Endothelial cell of umbilical vein (primary cell): ENCODE measurements at regions not wholly inside any gene's neighbourhood (a gene's known extent, or its start where the extent isn't known, plus 50 kb on each side); places are given as distances from the start of the nearest gene placed in this dataset.

Experiments
- BruUV-seq: library from RNA; stranded (reverse); fragments of 400-500 nt; replicated peaks from 2 replicates; lab custom pipeline; 2021; lab: Mats Ljungman, UMichigan
- CTCF ChIA-PET: fragments of 300-600, 350-600 bp; sonication (Branson Sonifier 250); formaldehyde crosslinking; loops from one replicate; lab custom pipeline; 2021; ENCODE audit warnings: antibody characterized with exemption, inconsistent platforms; lab: Charles Lee
- POLR2A ChIA-PET: fragments of 300-600, 350-600 bp; sonication (Branson Sonifier 250); formaldehyde crosslinking; loops from one replicate; lab custom pipeline; 2021; ENCODE audit warnings: antibody characterized with exemption, inconsistent platforms; lab: Charles Lee
- DNase-seq: peaks from one replicate; pipeline ENCODE4 v3.0.0-alpha.2; 2011; ENCODE audit warnings: low read depth, low spot score
- FAIRE-seq: peaks from 2 replicates; lab custom pipeline; 2011; peaks lifted over from hg19 to GRCh38; lab: Jason Lieb, UNC
- H2AFZ ChIP-seq: 2 replicates; pipeline ENCODE4 v1.6.0; 2012; ENCODE audit warnings: low read depth, low read length, control low read depth, inconsistent platforms
- H3K27ac ChIP-seq: 2 replicates; pipeline ENCODE4 v1.5.1; 2011; ENCODE audit warnings: low read depth, mild to moderate bottlenecking, control low read depth, low read length, moderate library complexity; ENCODE audit not compliant: insufficient read depth
- H3K27me3 ChIP-seq, 2 experiments: 2 replicates each; pipeline versions ENCODE4 v1.6.0 to v1.6.1; 2011; ENCODE audit warnings: low read length in 2 of 2, mixed read lengths in 1 of 2; ENCODE audit not compliant: control insufficient read depth in 2 of 2, insufficient read depth in 2 of 2
- H3K36me3 ChIP-seq, 2 experiments: 2 replicates in 1 of 2; 3 replicates in 1 of 2; pipeline ENCODE4 v1.5.1; 2011; ENCODE audit warnings: low read length in 2 of 2, mild to moderate bottlenecking in 1 of 2, moderate library complexity in 1 of 2; ENCODE audit not compliant: control insufficient read depth in 2 of 2, insufficient read depth in 2 of 2; ENCODE audit errors: extremely low read depth in 1 of 2
- H3K4me1 ChIP-seq: 3 replicates; pipeline ENCODE4 v1.5.1; 2011; ENCODE audit warnings: mild to moderate bottlenecking, low read length; ENCODE audit not compliant: control insufficient read depth, insufficient read depth; ENCODE audit errors: extremely low read depth
- H3K4me2 ChIP-seq: 2 replicates; pipeline ENCODE4 v1.6.1; 2011; ENCODE audit warnings: low read length, control low read depth, mixed read lengths; ENCODE audit not compliant: insufficient read depth
- H3K4me3 ChIP-seq, 3 experiments: fragments of 200-600 bp in 1 of 3; sonication (generic), shearing (Covaris generic) in 1 of 3; replicated peaks in 1 of 3; 2 replicates each; pipeline ENCODE4 v1.5.1; 2011 to 2016; ENCODE audit warnings: control low read depth in 3 of 3, low read length in 3 of 3, mild to moderate bottlenecking in 2 of 3, inconsistent platforms in 1 of 3, low read depth in 1 of 3, moderate library complexity in 1 of 3; ENCODE audit not compliant: insufficient read depth in 1 of 3
- H3K79me2 ChIP-seq: 2 replicates; pipeline ENCODE4 v1.6.0; 2012; ENCODE audit warnings: low read length, inconsistent platforms; ENCODE audit not compliant: control insufficient read depth, insufficient read depth
- H3K9ac ChIP-seq: replicated peaks from 2 replicates; pipeline ENCODE3; 2011; ENCODE audit warnings: low read length, control low read depth; ENCODE audit not compliant: insufficient read depth; ENCODE audit errors: extremely low read depth
- H3K9me1 ChIP-seq: replicated peaks from 3 replicates; pipeline ENCODE4 v1.6.0; 2011; ENCODE audit warnings: mild to moderate bottlenecking, low read length; ENCODE audit not compliant: control insufficient read depth, insufficient read depth; ENCODE audit errors: extremely low read depth
- H3K9me3 ChIP-seq: replicated peaks from 2 replicates; pipeline ENCODE4 v1.5.1; 2012; ENCODE audit warnings: low read length, inconsistent platforms; ENCODE audit not compliant: control insufficient read depth, insufficient read depth
- H4K20me1 ChIP-seq: replicated peaks from 2 replicates; pipeline ENCODE3; 2011; ENCODE audit warnings: mild to moderate bottlenecking, low read length; ENCODE audit not compliant: control insufficient read depth, insufficient read depth; ENCODE audit errors: extremely low read depth
- FOS ChIP-seq: IDR thresholded peaks from 2 replicates; pipeline ENCODE4 v1.6.1; 2011; ENCODE audit warnings: mild to moderate bottlenecking, low read length, moderate library complexity, borderline replicate concordance; ENCODE audit not compliant: insufficient read depth
- GATA2 ChIP-seq: IDR thresholded peaks from 2 replicates; pipeline ENCODE4 v1.7.0; 2011; ENCODE audit warnings: low read depth, mild to moderate bottlenecking, moderate library complexity, mixed read lengths, low read length; ENCODE audit not compliant: insufficient read length, insufficient read depth
- MYC ChIP-seq: IDR thresholded peaks from one replicate; pipeline ENCODE4 v1.6.1; 2011; ENCODE audit warnings: mild to moderate bottlenecking, low read depth, low read length
- POLR2AphosphoS5 ChIP-seq: IDR thresholded peaks from 2 replicates; pipeline ENCODE4 v1.6.1; 2012; ENCODE audit warnings: low read depth, mild to moderate bottlenecking, control low read depth, low read length, moderate library complexity; ENCODE audit not compliant: insufficient read depth
- dilution Hi-C: fragments of 300-500 bp; cut with MboI; formaldehyde crosslinking; loops from one replicate; pipeline ENCODE4 v1.15.0; 2019; ENCODE audit warnings: low sequenced_read_pairs; ENCODE audit not compliant: extremely low pct_ligation_motif_present
- intact Hi-C: fragments of 100-400 bp; cut with micrococcal nuclease; formaldehyde crosslinking; loops from one replicate; pipeline ENCODE4 v1.10.0; 2022
- TF ChIP-seq, protein P1 (sequence below), 2 donors: IDR thresholded peaks; 1 replicate in 1 of 2; 2 replicates in 1 of 2; pipeline ENCODE4 v1.5.1; 2011; ENCODE audit warnings: low read length in 2 of 2, mild to moderate bottlenecking in 2 of 2, moderate library complexity in 2 of 2, control low read depth in 1 of 2, inconsistent platforms in 1 of 2, low read depth in 1 of 2; ENCODE audit not compliant: insufficient read depth in 1 of 2; ENCODE audit errors: extremely low read depth in 1 of 2

DNA sequence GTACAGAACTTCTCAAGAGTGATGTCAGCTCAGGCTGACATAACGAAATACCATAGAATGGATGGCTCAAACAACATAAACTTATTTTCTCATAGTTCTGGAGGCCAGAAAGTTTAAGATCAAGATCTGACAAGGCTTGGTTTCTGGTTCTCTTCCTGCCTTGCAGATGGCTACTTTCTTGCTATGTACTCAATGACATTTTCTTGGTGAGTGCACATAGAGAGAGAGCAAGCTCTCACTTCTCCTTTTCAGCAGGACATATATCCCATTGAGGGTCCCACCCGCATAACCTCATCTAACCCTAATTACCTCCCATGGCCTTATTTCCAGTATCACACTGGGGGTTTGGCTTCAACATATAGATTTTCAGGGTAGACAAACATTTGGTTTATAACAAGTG lies 1072.1 kb downstream of the PLOD2 start:
- no peaks in the 10 kb centered on the region for H4K20me1 ChIP-seq
- ChIA-PET POLR2A (no interaction called here), CTCF (no interaction called here)
- no peak overlapping the region for H3K9ac ChIP-seq
- intact Hi-C loops (no loop called here), dilution Hi-C loops (no loop called here)
- TF ChIP-seq MYC (no peak), FOS (no peak)
- TF ChIP-seq, protein P1, sequence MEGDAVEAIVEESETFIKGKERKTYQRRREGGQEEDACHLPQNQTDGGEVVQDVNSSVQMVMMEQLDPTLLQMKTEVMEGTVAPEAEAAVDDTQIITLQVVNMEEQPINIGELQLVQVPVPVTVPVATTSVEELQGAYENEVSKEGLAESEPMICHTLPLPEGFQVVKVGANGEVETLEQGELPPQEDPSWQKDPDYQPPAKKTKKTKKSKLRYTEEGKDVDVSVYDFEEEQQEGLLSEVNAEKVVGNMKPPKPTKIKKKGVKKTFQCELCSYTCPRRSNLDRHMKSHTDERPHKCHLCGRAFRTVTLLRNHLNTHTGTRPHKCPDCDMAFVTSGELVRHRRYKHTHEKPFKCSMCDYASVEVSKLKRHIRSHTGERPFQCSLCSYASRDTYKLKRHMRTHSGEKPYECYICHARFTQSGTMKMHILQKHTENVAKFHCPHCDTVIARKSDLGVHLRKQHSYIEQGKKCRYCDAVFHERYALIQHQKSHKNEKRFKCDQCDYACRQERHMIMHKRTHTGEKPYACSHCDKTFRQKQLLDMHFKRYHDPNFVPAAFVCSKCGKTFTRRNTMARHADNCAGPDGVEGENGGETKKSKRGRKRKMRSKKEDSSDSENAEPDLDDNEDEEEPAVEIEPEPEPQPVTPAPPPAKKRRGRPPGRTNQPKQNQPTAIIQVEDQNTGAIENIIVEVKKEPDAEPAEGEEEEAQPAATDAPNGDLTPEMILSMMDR (IDR thresholded peaks at IDR 0.05; ENCODE audit: extremely low read depth in 1 of 2, insufficient read depth in 1 of 2, low read depth in 1 of 2, low read length in 2 of 2): no peak
- no peaks in the 10 kb centered on the region for H3K4me1 ChIP-seq
- no peak overlapping the region for H3K27ac ChIP-seq
- no TSS peak for BruUV-seq
- H3K4me2 ChIP-seq: no peak overlapping the region
- DNase-seq: no peak
- H3K9me1 ChIP-seq: no peaks in the 10 kb centered on the region
- H3K79me2 ChIP-seq: no peaks in the 10 kb centered on the region
- no peaks in the 10 kb centered on the region for H3K36me3 ChIP-seq
- H3K27me3 ChIP-seq: no peaks in the 10 kb centered on the region
- no peak for FAIRE-seq
- no peak overlapping the region for H2AFZ ChIP-seq
- H3K9me3 ChIP-seq: no peaks in the 10 kb centered on the region
- H3K4me3 ChIP-seq: no peak overlapping the region

DNA sequence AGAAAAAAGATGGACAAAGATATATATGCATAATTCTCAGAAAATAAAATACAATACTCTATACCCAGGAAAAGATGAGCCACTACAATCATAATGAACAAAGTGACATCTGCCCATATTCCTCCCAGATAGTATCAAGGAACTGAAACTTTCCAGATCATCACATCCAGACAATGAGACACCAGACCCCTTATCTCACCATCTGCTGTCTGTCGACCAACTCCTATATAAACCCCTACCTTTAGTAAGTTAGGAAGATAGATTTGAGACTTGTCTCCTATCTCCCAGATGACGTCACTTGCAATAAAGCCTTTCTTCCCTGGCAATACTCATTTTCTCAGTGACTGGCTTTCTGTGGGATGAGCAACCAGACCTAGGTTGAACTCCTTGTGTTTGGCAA lies 1071.6 kb downstream of the PLOD2 start:
- no peaks in the 10 kb centered on the region for H3K9me3 ChIP-seq
- CTCF ChIA-PET: no interaction called here
- H3K9ac ChIP-seq: no peak overlapping the region
- no peak overlapping the region for H3K4me2 ChIP-seq
- no peak overlapping the region for H3K4me3 ChIP-seq
- FAIRE-seq: no peak
- dilution Hi-C loops: no loop called here
- H3K79me2 ChIP-seq: no peaks in the 10 kb centered on the region
- no TSS peak for BruUV-seq
- no peak for DNase-seq
- no peaks in the 10 kb centered on the region for H4K20me1 ChIP-seq
- H3K27ac ChIP-seq: no peak overlapping the region
- TF ChIP-seq MYC (no peak), GATA2 (no peak), POLR2AphosphoS5 (no peak)
- no peaks in the 10 kb centered on the region for H3K27me3 ChIP-seq
- intact Hi-C loops: no loop called here
- POLR2A ChIA-PET: no interaction called here
- no peaks in the 10 kb centered on the region for H3K36me3 ChIP-seq
- no peaks in the 10 kb centered on the region for H3K9me1 ChIP-seq
- H3K4me1 ChIP-seq: no peaks in the 10 kb centered on the region
- no peak overlapping the region for H2AFZ ChIP-seq
